Endodermal cell (in vitro differentiated cells): ENCODE measurements at regions not wholly inside any gene's neighbourhood (a gene's known extent, or its start where the extent isn't known, plus 50 kb on each side); places are given as distances from the start of the nearest gene placed in this dataset.

Experiments used
- DNase-seq: peaks from one replicate; pipeline ENCODE4 v3.0.0-alpha.2; 2017
- H3K27ac ChIP-seq: 2 replicates; pipeline ENCODE4 v1.5.1; 2013; ENCODE audit warnings: mild to moderate bottlenecking, low read depth, low read length, moderate library complexity
- H3K27me3 ChIP-seq: 2 replicates; pipeline ENCODE4 v1.6.1; 2013; ENCODE audit warnings: mild to moderate bottlenecking, low read length, moderate library complexity; ENCODE audit not compliant: insufficient read depth, control insufficient read depth, poor library complexity, severe bottlenecking
- H3K36me3 ChIP-seq: 2 replicates; pipeline ENCODE4 v1.7.0; 2013; ENCODE audit warnings: mild to moderate bottlenecking, low read length, moderate library complexity; ENCODE audit not compliant: control insufficient read depth, insufficient read depth
- H3K4me1 ChIP-seq: one replicate; pipeline ENCODE4 v1.7.0; 2013; ENCODE audit warnings: low read length; ENCODE audit not compliant: control insufficient read depth, insufficient read depth
- H3K4me3 ChIP-seq: 2 replicates; pipeline ENCODE4 v1.5.1; 2013; ENCODE audit warnings: mild to moderate bottlenecking, low read length, moderate library complexity
- H3K9ac ChIP-seq: 2 replicates; pipeline ENCODE4 v1.6.1; 2013; ENCODE audit warnings: mild to moderate bottlenecking, low read length, moderate library complexity; ENCODE audit not compliant: poor library complexity, severe bottlenecking; ENCODE audit errors: extremely low read depth
- H3K9me3 ChIP-seq: 2 replicates; pipeline ENCODE4 v1.6.1; 2013; ENCODE audit warnings: mild to moderate bottlenecking, low read length, moderate library complexity; ENCODE audit not compliant: control insufficient read depth
- H3K27ac Mint-ChIP-seq: 2 replicates; pipeline ENCODE4 v1.8.0; 2020; ENCODE audit warnings: mixed read lengths
- H3K27me3 Mint-ChIP-seq: 2 replicates; pipeline ENCODE4 v1.8.0; 2021; ENCODE audit warnings: mild to moderate bottlenecking, mixed read lengths; ENCODE audit not compliant: insufficient read depth
- H3K36me3 Mint-ChIP-seq: 2 replicates; pipeline ENCODE4 v1.8.0; 2020; ENCODE audit warnings: low read depth, mixed read lengths
- H3K4me1 Mint-ChIP-seq: 2 replicates; pipeline ENCODE4 v1.8.0; 2020; ENCODE audit warnings: mixed read lengths
- H3K4me3 Mint-ChIP-seq: 2 replicates; pipeline ENCODE4 v1.8.0; 2020; ENCODE audit warnings: mild to moderate bottlenecking, moderate library complexity, mixed read lengths
- H3K9me3 Mint-ChIP-seq: 2 replicates; pipeline ENCODE4 v1.8.0; 2020; ENCODE audit warnings: mild to moderate bottlenecking, mixed read lengths
- WGBS, 2 experiments: methylation state at CpG; one replicate each; pipeline versions ENCODE4 v1.1.5 to v1.1.7; 2013; ENCODE audit warnings: missing lambda C conversion rate in 2 of 2, mixed read lengths in 1 of 2; ENCODE audit not compliant: insufficient coverage in 1 of 2, insufficient read length in 1 of 2; 5-methylcytosine and 5-hydroxymethylcytosine counted together
- TF ChIP-seq, protein P1 (sequence below): fragments of 200-600 bp; sonication (generic); conservative IDR thresholded peaks from 2 replicates; pipeline ENCODE4 v1.5.0; 2021; ENCODE audit warnings: antibody characterized with exemption, mild to moderate bottlenecking

DNA sequence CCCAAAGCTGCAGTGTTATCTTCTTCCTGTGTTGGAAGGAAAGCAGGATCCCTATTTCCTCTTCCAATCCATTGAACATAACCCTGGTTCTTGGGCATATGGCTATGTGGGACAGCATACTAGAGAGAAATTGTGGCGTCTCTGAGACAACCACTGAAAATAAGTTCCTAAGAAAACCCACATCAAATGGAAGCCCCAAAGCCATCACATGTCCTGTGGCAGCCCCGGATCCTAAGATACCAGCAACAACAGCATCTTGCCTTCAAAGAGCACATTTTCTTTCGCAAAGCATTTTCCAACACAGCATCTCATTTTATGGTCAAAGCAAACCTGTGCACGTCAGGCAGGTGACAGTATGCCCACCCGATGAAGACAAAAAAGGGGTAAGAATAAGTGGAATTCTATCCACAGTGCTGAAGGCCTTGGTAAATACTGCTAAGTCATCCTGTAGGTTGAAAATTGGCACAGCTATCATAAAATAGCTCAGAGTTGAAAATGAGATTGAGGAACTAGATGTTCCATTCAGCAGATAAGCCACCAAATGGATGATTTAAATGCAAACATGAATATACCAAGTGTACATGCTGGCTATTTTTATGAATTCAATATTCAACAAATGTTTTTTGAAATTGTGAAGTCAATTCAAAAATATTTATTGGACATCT, 232.2 kb downstream of the DLEU7 start:
- WGBS, 2 experiments: 90 to 95% methylated on average over 3 to 5 of the region's 5 CpGs
- Mint-ChIP-seq H3K9me3 (no peaks in the 10 kb centered on the region), H3K4me3 (no peak overlapping the region)

DNA sequence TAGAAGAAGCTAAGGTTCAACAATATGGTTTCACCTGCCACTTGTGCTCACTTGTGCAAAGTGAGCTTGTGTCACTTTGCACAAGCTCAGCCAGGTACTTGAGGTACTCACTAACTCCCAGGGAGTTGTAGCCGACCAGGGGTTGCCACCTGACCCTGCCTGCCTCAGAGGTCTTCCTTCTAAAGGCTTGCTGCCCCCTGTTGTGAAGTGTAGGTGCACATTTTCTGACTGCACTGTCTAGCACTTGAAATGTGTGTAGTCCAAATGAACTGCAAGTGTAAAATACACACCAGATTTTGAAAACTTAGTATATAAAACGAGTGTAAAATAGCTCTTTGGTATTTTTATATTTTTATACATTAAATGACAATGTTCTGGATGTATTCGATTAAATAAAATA, 230.8 kb downstream of the DLEU7 start:
- TF ChIP-seq, protein P1, sequence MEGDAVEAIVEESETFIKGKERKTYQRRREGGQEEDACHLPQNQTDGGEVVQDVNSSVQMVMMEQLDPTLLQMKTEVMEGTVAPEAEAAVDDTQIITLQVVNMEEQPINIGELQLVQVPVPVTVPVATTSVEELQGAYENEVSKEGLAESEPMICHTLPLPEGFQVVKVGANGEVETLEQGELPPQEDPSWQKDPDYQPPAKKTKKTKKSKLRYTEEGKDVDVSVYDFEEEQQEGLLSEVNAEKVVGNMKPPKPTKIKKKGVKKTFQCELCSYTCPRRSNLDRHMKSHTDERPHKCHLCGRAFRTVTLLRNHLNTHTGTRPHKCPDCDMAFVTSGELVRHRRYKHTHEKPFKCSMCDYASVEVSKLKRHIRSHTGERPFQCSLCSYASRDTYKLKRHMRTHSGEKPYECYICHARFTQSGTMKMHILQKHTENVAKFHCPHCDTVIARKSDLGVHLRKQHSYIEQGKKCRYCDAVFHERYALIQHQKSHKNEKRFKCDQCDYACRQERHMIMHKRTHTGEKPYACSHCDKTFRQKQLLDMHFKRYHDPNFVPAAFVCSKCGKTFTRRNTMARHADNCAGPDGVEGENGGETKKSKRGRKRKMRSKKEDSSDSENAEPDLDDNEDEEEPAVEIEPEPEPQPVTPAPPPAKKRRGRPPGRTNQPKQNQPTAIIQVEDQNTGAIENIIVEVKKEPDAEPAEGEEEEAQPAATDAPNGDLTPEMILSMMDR: no peak
- H3K9me3 ChIP-seq: no peaks in the 10 kb centered on the region
- peak; percentile 33 for DNase-seq
- Mint-ChIP-seq H3K27me3 (peaks cover 78% of the 10 kb centered on the region), H3K36me3 (no peaks in the 10 kb centered on the region), H3K4me1 (peaks cover 6% of the 10 kb centered on the region), H3K9me3 (no peaks in the 10 kb centered on the region), H3K4me3 (no peak overlapping the region), H3K27ac (no peak overlapping the region)
- no peaks in the 10 kb centered on the region for H3K36me3 ChIP-seq
- H3K4me1 ChIP-seq: no peaks in the 10 kb centered on the region
- peaks cover 86% of the 10 kb centered on the region for H3K27me3 ChIP-seq
- H3K27ac ChIP-seq: no peak overlapping the region
- no peak overlapping the region for H3K4me3 ChIP-seq
- 69% methylated on average over 1 of the region's 3 CpGs; no CpG with 5 or more reads in 1 of the 2 experiments for WGBS, 2 experiments
- no peak overlapping the region for H3K9ac ChIP-seq

More for the DNA sequence above, 232.2 kb downstream of the DLEU7 start:
- H3K27me3 ChIP-seq: peaks cover 88% of the 10 kb centered on the region
- H3K36me3 ChIP-seq: no peaks in the 10 kb centered on the region
- no peak overlapping the region for H3K4me3 ChIP-seq
- no peaks in the 10 kb centered on the region for H3K9me3 ChIP-seq
- Mint-ChIP-seq H3K27me3 (peaks cover 87% of the 10 kb centered on the region), H3K4me1 (peaks cover 6% of the 10 kb centered on the region), H3K36me3 (no peaks in the 10 kb centered on the region), H3K27ac (no peak overlapping the region)
- H3K27ac ChIP-seq: no peak overlapping the region
- no peak overlapping the region for H3K9ac ChIP-seq
- TF ChIP-seq, protein P1: no peak
- DNase-seq: no peak
- H3K4me1 ChIP-seq: no peaks in the 10 kb centered on the region

DNA sequence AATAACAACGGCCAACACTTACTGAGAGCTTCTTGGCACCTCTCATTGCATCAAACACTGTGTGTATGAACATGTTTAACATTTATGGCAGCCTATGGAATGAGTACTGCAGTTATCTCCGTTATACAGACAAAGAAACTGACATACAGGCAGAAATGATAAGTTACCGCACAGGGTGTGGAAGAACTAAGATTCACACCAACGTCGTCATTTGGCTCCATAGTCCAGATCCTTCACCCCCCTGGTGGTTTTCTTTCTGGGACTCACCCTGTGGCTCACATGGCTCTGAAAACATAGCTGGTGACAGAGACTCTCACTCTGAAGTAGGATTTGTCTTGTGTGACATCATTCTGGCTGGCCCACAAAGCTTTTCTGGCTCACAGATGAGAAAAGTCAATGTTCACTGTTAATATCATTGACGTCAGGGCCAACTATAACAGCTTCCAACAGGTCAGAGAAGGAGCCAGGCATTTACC, 230.1 kb downstream of the DLEU7 start:
- TF ChIP-seq, protein P1: no peak
- Histone ChIP-seq H3K4me3 (no peak overlapping the region), H3K36me3 (no peaks in the 10 kb centered on the region), H3K9ac (no peak overlapping the region), H3K4me1 (no peaks in the 10 kb centered on the region), H3K9me3 (no peaks in the 10 kb centered on the region), H3K27ac (no peak overlapping the region), H3K27me3 (peaks cover 79% of the 10 kb centered on the region)
- WGBS, 2 experiments: 87% methylated on average over 5 to 6 of the region's 6 CpGs
- peaks cover 71% of the 10 kb centered on the region for H3K27me3 Mint-ChIP-seq
- H3K36me3 Mint-ChIP-seq: no peaks in the 10 kb centered on the region
- H3K27ac Mint-ChIP-seq: no peak overlapping the region
- no peaks in the 10 kb centered on the region for H3K9me3 Mint-ChIP-seq
- DNase-seq: no peak
- H3K4me3 Mint-ChIP-seq: no peak overlapping the region
- H3K4me1 Mint-ChIP-seq: peaks cover 6% of the 10 kb centered on the region
